ENCODE measurements at regions not wholly inside any gene's neighbourhood (a gene's known extent, or its start where the extent isn't known, plus 50 kb on each side); places are given as distances from the start of the nearest gene placed in this dataset.

- BruUV-seq (replicated peaks), result no TSS peak
- no peaks in the 10 kb centered on the region for H4K20me1 ChIP-seq (ENCODE audit: insufficient read depth, low read length)
- H3K14ac ChIP-seq (replicated peaks; ENCODE audit: low read depth, low read length), result no peak overlapping the region
- in situ Hi-C loops (cut with MboI; ENCODE audit: low sequenced_read_pairs) (no loop called here), intact Hi-C loops (cut with micrococcal nuclease) (loop anchor here (10.0 kb wide), 1 partner anchor 639 kb away; no protein-coding TSS in a partner anchor), dilution Hi-C loops (cut with HindIII; ENCODE audit: low sequenced_read_pairs, unreplicated experiment) (no loop called here)
- H3K18ac ChIP-seq (ENCODE audit: low read depth, low read length), result no peak overlapping the region
- no peak overlapping the region for H2BK5ac ChIP-seq (ENCODE audit: low read depth, low read length, poor library complexity, severe bottlenecking)
- ATAC-seq (ENCODE audit: low read depth), result no peak
- no peak overlapping the region for H3K4ac ChIP-seq (ENCODE audit: low read depth, low read length)
- H2AK9ac ChIP-seq (replicated peaks; ENCODE audit: low read depth, low read length, poor library complexity), result no peak overlapping the region
- WGBS, 2 experiments (ENCODE audit: extremely low coverage in 2 of 2, insufficient read length in 1 of 2), result 100% methylated on average over 1 of the region's 3 CpGs; no CpG with 5 or more reads in 1 of the 2 experiments
- H4K91ac ChIP-seq (ENCODE audit: insufficient read depth, low read depth, low read length), result no peak overlapping the region
- ChIA-PET POLR2A (ENCODE audit: unreplicated experiment) (no interaction called here), CTCF (no interaction called here)
- H4K8ac ChIP-seq (ENCODE audit: low read depth in 2 of 2, low read length in 2 of 2), result no peak overlapping the region
- H3K9me3 ChIP-seq (ENCODE audit: control insufficient read depth, insufficient read depth, low read length), result no peaks in the 10 kb centered on the region
- no peak overlapping the region for H3K9ac ChIP-seq (ENCODE audit: low read depth, low read length)
- no peak overlapping the region for H2BK120ac ChIP-seq (ENCODE audit: low read depth, low read length)
- no peak overlapping the region for H3K56ac ChIP-seq (ENCODE audit: extremely low read depth, insufficient read depth, low read length)
- H3K4me3 ChIP-seq (ENCODE audit: insufficient read depth, low read depth, low read length), result no peak overlapping the region
- H2AK5ac ChIP-seq (ENCODE audit: low read depth, low read length), result no peak overlapping the region
- no peak overlapping the region for H3K23ac ChIP-seq (ENCODE audit: low read depth, low read length)
- H3K27me3 ChIP-seq (ENCODE audit: control insufficient read depth, insufficient read depth, low read length), result no peaks in the 10 kb centered on the region
- H3K36me3 ChIP-seq (ENCODE audit: control insufficient read depth, insufficient read depth, low read length), result no peaks in the 10 kb centered on the region
- no peak overlapping the region for H2BK15ac ChIP-seq (ENCODE audit: low read depth, low read length)
- no peaks in the 10 kb centered on the region for H3K79me1 ChIP-seq (ENCODE audit: low read depth in 1 of 2, low read length in 2 of 2)
- no peak overlapping the region for H4K5ac ChIP-seq (ENCODE audit: low read depth, low read length)
- no peak overlapping the region for H3K27ac ChIP-seq (ENCODE audit: insufficient read depth, low read length)
- H3K4me1 ChIP-seq (ENCODE audit: control insufficient read depth, insufficient read depth, low read length), result no peaks in the 10 kb centered on the region
- H2AFZ ChIP-seq (replicated peaks; ENCODE audit: low read length, poor library complexity), result no peak overlapping the region
- H3K4me2 ChIP-seq (ENCODE audit: low read depth, low read length), result no peak overlapping the region
- TF ChIP-seq RFX5 (IDR thresholded peaks at IDR 0.05; ENCODE audit: low read depth, low read length) (no peak), RAD21 (IDR thresholded peaks at IDR 0.05; ENCODE audit: low read length) (no peak), MXI1 (IDR thresholded peaks at IDR 0.05; ENCODE audit: borderline replicate concordance, low read depth, low read length) (no peak), BHLHE40 (IDR thresholded peaks at IDR 0.05; ENCODE audit: low read depth, low read length) (no peak), RCOR1 (IDR thresholded peaks at IDR 0.05; ENCODE audit: insufficient replicate concordance, low read length) (no peak)
- DNase-seq, result no peak
- H2BK20ac ChIP-seq (ENCODE audit: low read depth, low read length), result no peak overlapping the region
- no peaks in the 10 kb centered on the region for H3K9me1 ChIP-seq (ENCODE audit: insufficient read depth, low read length)
Observed at GRCh38 chr2:180405520-180405919, 398.4 kb upstream of the CWC22 start.
